Activated CD4-positive, alpha-beta T cell treated with anti-CD3 and anti-CD28 coated beads, Interleukin-2, amount 50 U/mL, for 16 hours (primary cell): ENCODE measurements at regions not wholly inside any gene's neighbourhood (a gene's known extent, or its start where the extent isn't known, plus 50 kb on each side); places are given as distances from the start of the nearest gene placed in this dataset.

Source experiments
- DNase-seq: peaks from one replicate; pipeline ENCODE4 v3.0.0-alpha.2; 2020

GRCh38 chr9:23194281-23194680, 631.8 kb downstream of the ELAVL2 start:
- no peak for DNase-seq

- no peak for DNase-seq
These were observed 610.4 kb downstream of the ELAVL2 start for GRCh38 chr9:23215688-23216087.

GRCh38 chr9:23219471-23219870, 606.6 kb downstream of the ELAVL2 start:
- no peak for DNase-seq

- no peak for DNase-seq
These were observed 605.9 kb downstream of the ELAVL2 start for GRCh38 chr9:23220171-23220570.

GRCh38 chr9:23220957-23221356, 605.1 kb downstream of the ELAVL2 start:
- no peak for DNase-seq

GRCh38 chr9:23229890-23230317, 596.1 kb downstream of the ELAVL2 start:
- DNase-seq: no peak

- DNase-seq: no peak
These were observed 593.2 kb downstream of the ELAVL2 start for GRCh38 chr9:23232831-23233230.

- DNase-seq: no peak
These were observed 582.5 kb downstream of the ELAVL2 start for GRCh38 chr9:23243523-23243922.

GRCh38 chr9:23245067-23245466, 581.0 kb downstream of the ELAVL2 start:
- DNase-seq: no peak

GRCh38 chr9:23254404-23255184, 571.4 kb downstream of the ELAVL2 start:
- DNase-seq: no peak

- DNase-seq: no peak
These were observed 570.7 kb downstream of the ELAVL2 start for GRCh38 chr9:23255346-23255745.

GRCh38 chr9:23258569-23258968, 567.5 kb downstream of the ELAVL2 start:
- no peak for DNase-seq

- no peak for DNase-seq
These were observed 547.5 kb downstream of the ELAVL2 start for GRCh38 chr9:23278561-23278960.

- DNase-seq: no peak
These were observed 538.6 kb downstream of the ELAVL2 start for GRCh38 chr9:23287390-23287789.

GRCh38 chr9:23288545-23288944, 537.5 kb downstream of the ELAVL2 start:
- no peak for DNase-seq

- DNase-seq: no peak
These were observed 535.1 kb downstream of the ELAVL2 start for GRCh38 chr9:23290973-23291372.

- no peak for DNase-seq
These were observed 523.8 kb downstream of the ELAVL2 start for GRCh38 chr9:23302281-23302680.

GRCh38 chr9:23306731-23307130, 519.3 kb downstream of the ELAVL2 start:
- DNase-seq: no peak

GRCh38 chr9:23307731-23308513, 518.1 kb downstream of the ELAVL2 start:
- no peak for DNase-seq

- no peak for DNase-seq
These were observed 516.2 kb downstream of the ELAVL2 start for GRCh38 chr9:23309800-23310199.

- DNase-seq: no peak
These were observed 511.8 kb downstream of the ELAVL2 start for GRCh38 chr9:23314247-23314646.

GRCh38 chr9:23319092-23319491, 506.9 kb downstream of the ELAVL2 start:
- no peak for DNase-seq

GRCh38 chr9:23321049-23321448, 505.0 kb downstream of the ELAVL2 start:
- DNase-seq: no peak

GRCh38 chr9:23322392-23322791, 503.6 kb downstream of the ELAVL2 start:
- DNase-seq: no peak
